ENCODE measurements at regions not wholly inside any gene's neighbourhood (a gene's known extent, or its start where the extent isn't known, plus 50 kb on each side); places are given as distances from the start of the nearest gene placed in this dataset.

- Histone ChIP-seq H3K27me3 (ENCODE audit: insufficient read depth, low read length) (no peaks in the 10 kb centered on the region), H3K9ac (ENCODE audit: low read length) (no peak overlapping the region), H3K4me2 (ENCODE audit: low read length) (no peak overlapping the region), H3K4me1 (ENCODE audit: insufficient read depth, low read length, severe bottlenecking) (no peaks in the 10 kb centered on the region), H2AFZ (ENCODE audit: low read length) (no peak overlapping the region), H3K36me3 (ENCODE audit: insufficient read depth, low read length) (no peaks in the 10 kb centered on the region), H3K9me2 (ENCODE audit: low read depth, low read length) (no peaks in the 10 kb centered on the region; the same call in 1 of the 2 replicates), H3K4me3 (ENCODE audit: low read depth, low read length, poor library complexity, severe bottlenecking) (no peak overlapping the region), H3K27ac (ENCODE audit: low read depth, low read length, poor library complexity, severe bottlenecking) (no peak overlapping the region), H4K20me1 (ENCODE audit: insufficient read depth, low read length) (no peaks in the 10 kb centered on the region), H3K79me2 (ENCODE audit: insufficient read depth, low read length) (no peaks in the 10 kb centered on the region), H3F3A (ENCODE audit: insufficient read depth, low read length) (no peaks in the 10 kb centered on the region), H3K9me3 (ENCODE audit: low read length) (no peaks in the 10 kb centered on the region)
- no peak for TF ChIP-seq EZH2 (IDR thresholded peaks at IDR 0.05; ENCODE audit: borderline replicate concordance, low read length)
- TF ChIP-seq CTCF (IDR thresholded peaks at IDR 0.05; ENCODE audit: low read length) = no peak
Measured at GRCh38 chr1:242856289-242856688, 331.8 kb upstream of the PLD5 start.

GRCh38 chr1:242854466-242854865 is 330.0 kb upstream of the PLD5 start:
- Histone ChIP-seq H3K9me2 (ENCODE audit: low read depth, low read length) (no peaks in the 10 kb centered on the region; the same call in 1 of the 2 replicates), H3K79me2 (ENCODE audit: insufficient read depth, low read length) (no peaks in the 10 kb centered on the region), H3K4me3 (ENCODE audit: low read depth, low read length, poor library complexity, severe bottlenecking) (no peak overlapping the region), H3K27me3 (ENCODE audit: insufficient read depth, low read length) (no peaks in the 10 kb centered on the region), H3F3A (ENCODE audit: insufficient read depth, low read length) (no peaks in the 10 kb centered on the region), H2AFZ (ENCODE audit: low read length) (no peak overlapping the region), H3K9me3 (ENCODE audit: low read length) (no peaks in the 10 kb centered on the region), H3K4me1 (ENCODE audit: insufficient read depth, low read length, severe bottlenecking) (no peaks in the 10 kb centered on the region), H3K9ac (ENCODE audit: low read length) (no peak overlapping the region), H4K20me1 (ENCODE audit: insufficient read depth, low read length) (no peaks in the 10 kb centered on the region), H3K36me3 (ENCODE audit: insufficient read depth, low read length) (no peaks in the 10 kb centered on the region), H3K4me2 (ENCODE audit: low read length) (no peak overlapping the region), H3K27ac (ENCODE audit: low read depth, low read length, poor library complexity, severe bottlenecking) (no peak overlapping the region)
- TF ChIP-seq EZH2 (IDR thresholded peaks at IDR 0.05; ENCODE audit: borderline replicate concordance, low read length) = no peak
- no peak for TF ChIP-seq CTCF (IDR thresholded peaks at IDR 0.05; ENCODE audit: low read length)

DNA sequence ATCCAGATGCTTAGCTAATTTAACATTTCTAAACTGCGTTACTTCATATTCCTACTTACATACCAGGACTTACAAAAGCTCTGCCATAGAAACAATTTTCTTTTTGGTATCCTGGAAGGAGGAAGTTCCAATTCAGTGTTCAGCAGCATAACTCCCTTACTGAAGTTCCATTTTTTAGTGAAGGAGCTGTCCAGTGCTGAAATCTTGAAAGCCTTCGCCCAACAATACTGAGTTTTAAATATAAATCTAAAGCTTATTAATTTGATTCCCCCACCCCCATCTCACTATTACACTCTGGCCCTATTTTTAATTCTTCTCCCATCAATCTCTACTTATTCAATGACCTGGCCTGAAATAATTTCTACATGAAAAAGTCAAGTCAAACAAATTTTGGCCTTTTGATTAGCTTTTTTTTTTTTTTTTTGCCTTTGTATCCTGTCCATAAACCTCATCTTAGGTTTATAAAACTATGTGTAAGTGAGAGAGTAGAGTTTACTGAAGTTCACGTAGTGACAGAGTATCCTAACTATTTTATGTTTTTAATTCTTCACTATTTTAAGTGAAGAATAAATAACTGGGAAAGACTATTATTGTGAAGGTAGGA is 323.0 kb upstream of the PLD5 start:
- H3K4me3 ChIP-seq (ENCODE audit: low read depth, low read length, poor library complexity, severe bottlenecking) = no peak overlapping the region
- no peaks in the 10 kb centered on the region for H3K4me1 ChIP-seq (ENCODE audit: insufficient read depth, low read length, severe bottlenecking)
- no peak overlapping the region for H3K27ac ChIP-seq (ENCODE audit: low read depth, low read length, poor library complexity, severe bottlenecking)
- H3F3A ChIP-seq (ENCODE audit: insufficient read depth, low read length) = no peaks in the 10 kb centered on the region
- no peak overlapping the region for H3K4me2 ChIP-seq (ENCODE audit: low read length)
- H2AFZ ChIP-seq (ENCODE audit: low read length) = no peak overlapping the region
- H3K9ac ChIP-seq (ENCODE audit: low read length) = no peak overlapping the region
- no peaks in the 10 kb centered on the region for H3K36me3 ChIP-seq (ENCODE audit: insufficient read depth, low read length)
- H4K20me1 ChIP-seq (ENCODE audit: insufficient read depth, low read length) = no peaks in the 10 kb centered on the region
- no peaks in the 10 kb centered on the region for H3K79me2 ChIP-seq (ENCODE audit: insufficient read depth, low read length)
- H3K27me3 ChIP-seq (ENCODE audit: insufficient read depth, low read length) = no peaks in the 10 kb centered on the region
- no peaks in the 10 kb centered on the region for H3K9me2 ChIP-seq (ENCODE audit: low read depth, low read length)
- TF ChIP-seq EZH2 (IDR thresholded peaks at IDR 0.05; ENCODE audit: borderline replicate concordance, low read length) (no peak), CTCF (IDR thresholded peaks at IDR 0.05; ENCODE audit: low read length) (no peak)
- H3K9me3 ChIP-seq (ENCODE audit: low read length) = no peaks in the 10 kb centered on the region
